ENCODE measurements at regions not wholly inside any gene's neighbourhood (a gene's known extent, or its start where the extent isn't known, plus 50 kb on each side); places are given as distances from the start of the nearest gene placed in this dataset.

DNA sequence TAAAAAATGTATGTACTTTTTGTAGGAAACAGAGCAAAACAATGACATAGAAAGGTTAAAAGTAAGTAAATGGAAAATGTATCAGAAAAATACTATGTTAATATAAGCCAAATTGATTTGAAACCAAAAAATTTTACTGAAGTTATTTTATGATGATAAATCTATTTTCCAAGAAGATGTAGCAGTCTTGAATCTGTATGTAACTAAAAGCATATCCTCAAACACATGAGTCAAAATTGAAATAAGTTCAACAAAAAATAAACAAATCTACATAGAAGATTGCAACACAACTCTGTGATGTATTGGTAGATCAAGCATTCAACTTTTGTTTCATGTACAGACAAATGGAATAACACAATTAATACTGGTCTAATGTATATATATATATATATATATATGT, 450.0 kb downstream of the SPRY1 start:
- TF ChIP-seq, protein P1, sequence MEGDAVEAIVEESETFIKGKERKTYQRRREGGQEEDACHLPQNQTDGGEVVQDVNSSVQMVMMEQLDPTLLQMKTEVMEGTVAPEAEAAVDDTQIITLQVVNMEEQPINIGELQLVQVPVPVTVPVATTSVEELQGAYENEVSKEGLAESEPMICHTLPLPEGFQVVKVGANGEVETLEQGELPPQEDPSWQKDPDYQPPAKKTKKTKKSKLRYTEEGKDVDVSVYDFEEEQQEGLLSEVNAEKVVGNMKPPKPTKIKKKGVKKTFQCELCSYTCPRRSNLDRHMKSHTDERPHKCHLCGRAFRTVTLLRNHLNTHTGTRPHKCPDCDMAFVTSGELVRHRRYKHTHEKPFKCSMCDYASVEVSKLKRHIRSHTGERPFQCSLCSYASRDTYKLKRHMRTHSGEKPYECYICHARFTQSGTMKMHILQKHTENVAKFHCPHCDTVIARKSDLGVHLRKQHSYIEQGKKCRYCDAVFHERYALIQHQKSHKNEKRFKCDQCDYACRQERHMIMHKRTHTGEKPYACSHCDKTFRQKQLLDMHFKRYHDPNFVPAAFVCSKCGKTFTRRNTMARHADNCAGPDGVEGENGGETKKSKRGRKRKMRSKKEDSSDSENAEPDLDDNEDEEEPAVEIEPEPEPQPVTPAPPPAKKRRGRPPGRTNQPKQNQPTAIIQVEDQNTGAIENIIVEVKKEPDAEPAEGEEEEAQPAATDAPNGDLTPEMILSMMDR (conservative IDR thresholded peaks at IDR 0.05 in 1 of 2, IDR thresholded peaks at IDR 0.05 in 1 of 2; ENCODE audit: extremely low read depth in 1 of 2, insufficient read depth in 1 of 2, low read depth in 1 of 2, low read length in 2 of 2): no peak
- no peak for TF ChIP-seq EZH2 (IDR thresholded peaks at IDR 0.05; ENCODE audit: borderline replicate concordance, low read length)
